Gastroesophageal sphincter (tissue), 3 donors: ENCODE measurements at regions not wholly inside any gene's neighbourhood (a gene's known extent, or its start where the extent isn't known, plus 50 kb on each side); places are given as distances from the start of the nearest gene placed in this dataset.

Experiments used
- POLR2A ChIP-seq, 2 donors: fragments of 450-650 bp; IDR thresholded peaks; one replicate each; pipeline ENCODE4 v1.6.1; 2017; ENCODE audit warnings: antibody characterized with exemption in 2 of 2, mild to moderate bottlenecking in 2 of 2, moderate library complexity in 1 of 2
- TF ChIP-seq, protein P1 (sequence below), 4 experiments: fragments of 200-600 bp in 2 of 4; fragments of 450-650 bp in 2 of 4; sonication (generic) in 1 of 4; IDR thresholded peaks; one replicate each; pipeline ENCODE4 v1.5.1; 2017 to 2019; ENCODE audit warnings: antibody characterized with exemption in 4 of 4, mild to moderate bottlenecking in 2 of 4, moderate library complexity in 2 of 4

DNA sequence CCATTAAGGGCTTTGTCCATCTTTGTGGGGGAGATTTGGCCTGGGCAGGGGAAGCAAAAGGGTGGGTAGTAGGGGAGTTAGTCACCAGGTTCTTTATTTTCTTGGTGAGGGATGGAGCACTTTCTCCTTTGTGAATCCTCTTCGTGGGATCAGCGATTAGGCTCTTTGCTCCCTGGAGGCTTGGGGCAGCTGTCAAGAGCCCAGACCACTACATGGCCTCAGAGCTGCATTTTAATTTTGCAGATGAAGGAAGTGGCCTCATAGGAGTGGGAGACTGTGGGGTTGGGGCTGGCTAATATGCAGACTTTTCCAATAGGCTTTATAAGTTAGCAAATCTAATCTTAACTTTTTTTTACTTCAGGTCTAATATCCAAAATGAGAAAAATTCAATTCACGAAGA is 168.1 kb upstream of the DEFB112 start:
- TF ChIP-seq, protein P1, sequence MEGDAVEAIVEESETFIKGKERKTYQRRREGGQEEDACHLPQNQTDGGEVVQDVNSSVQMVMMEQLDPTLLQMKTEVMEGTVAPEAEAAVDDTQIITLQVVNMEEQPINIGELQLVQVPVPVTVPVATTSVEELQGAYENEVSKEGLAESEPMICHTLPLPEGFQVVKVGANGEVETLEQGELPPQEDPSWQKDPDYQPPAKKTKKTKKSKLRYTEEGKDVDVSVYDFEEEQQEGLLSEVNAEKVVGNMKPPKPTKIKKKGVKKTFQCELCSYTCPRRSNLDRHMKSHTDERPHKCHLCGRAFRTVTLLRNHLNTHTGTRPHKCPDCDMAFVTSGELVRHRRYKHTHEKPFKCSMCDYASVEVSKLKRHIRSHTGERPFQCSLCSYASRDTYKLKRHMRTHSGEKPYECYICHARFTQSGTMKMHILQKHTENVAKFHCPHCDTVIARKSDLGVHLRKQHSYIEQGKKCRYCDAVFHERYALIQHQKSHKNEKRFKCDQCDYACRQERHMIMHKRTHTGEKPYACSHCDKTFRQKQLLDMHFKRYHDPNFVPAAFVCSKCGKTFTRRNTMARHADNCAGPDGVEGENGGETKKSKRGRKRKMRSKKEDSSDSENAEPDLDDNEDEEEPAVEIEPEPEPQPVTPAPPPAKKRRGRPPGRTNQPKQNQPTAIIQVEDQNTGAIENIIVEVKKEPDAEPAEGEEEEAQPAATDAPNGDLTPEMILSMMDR (IDR thresholded peaks at IDR 0.05), result no peak
- no peak for TF ChIP-seq POLR2A (IDR thresholded peaks at IDR 0.05)
